MCF 10A (cell line): ENCODE measurements at regions not wholly inside any gene's neighbourhood (a gene's known extent, or its start where the extent isn't known, plus 50 kb on each side); places are given as distances from the start of the nearest gene placed in this dataset.

Experiments
- BruUV-seq: library from RNA; stranded (reverse); fragments of 400-500 nt; replicated peaks from 2 replicates; lab custom pipeline; 2021; lab: Mats Ljungman, UMichigan
- CTCF ChIA-PET: fragments of 300-600 bp; sonication (Branson Sonifier 250); formaldehyde crosslinking; extraction: SDS; loops from one replicate; lab custom pipeline; 2021; ENCODE audit warnings: antibody characterized with exemption, inconsistent platforms; lab: Yijun Ruan, JAX
- POLR2A ChIA-PET: fragments of 300-600, 350-650 bp; sonication (Branson Sonifier 250); formaldehyde crosslinking; extraction: SDS; loops from one replicate; lab custom pipeline; 2020; ENCODE audit warnings: antibody characterized with exemption, inconsistent platforms; lab: Yijun Ruan, JAX
- DNase-seq: peaks from one replicate; pipeline ENCODE4 v3.0.0-alpha.2; 2018; ENCODE audit not compliant: unreplicated experiment
- H3K27ac Mint-ChIP-seq: one replicate; pipeline ENCODE4 v1.8.0; 2022; ENCODE audit warnings: mild to moderate bottlenecking, low read depth, mixed read lengths; ENCODE audit not compliant: unreplicated experiment
- H3K27me3 Mint-ChIP-seq: one replicate; pipeline ENCODE4 v1.8.0; 2022; ENCODE audit warnings: mixed read lengths; ENCODE audit not compliant: insufficient read depth, unreplicated experiment
- H3K36me3 Mint-ChIP-seq: one replicate; pipeline ENCODE4 v1.8.0; 2022; ENCODE audit warnings: mild to moderate bottlenecking, moderate library complexity, mixed read lengths; ENCODE audit not compliant: insufficient read depth, unreplicated experiment
- H3K4me1 Mint-ChIP-seq: one replicate; pipeline ENCODE4 v1.8.0; 2022; ENCODE audit warnings: mixed read lengths; ENCODE audit not compliant: insufficient read depth, unreplicated experiment
- H3K4me3 Mint-ChIP-seq: one replicate; pipeline ENCODE4 v1.8.0; 2022; ENCODE audit warnings: mild to moderate bottlenecking, moderate library complexity, mixed read lengths; ENCODE audit not compliant: unreplicated experiment
- H3K9me3 Mint-ChIP-seq: one replicate; pipeline ENCODE4 v1.8.0; 2022; ENCODE audit warnings: mixed read lengths; ENCODE audit not compliant: unreplicated experiment
- CTCF ChIP-seq: fragments of 200-600 bp; IDR thresholded peaks from one replicate; pipeline ENCODE4 v1.8.0; 2022; ENCODE audit warnings: antibody characterized with exemption, mild to moderate bottlenecking; ENCODE audit not compliant: unreplicated experiment
- intact Hi-C: fragments of 100-400 bp; cut with micrococcal nuclease; formaldehyde crosslinking; loops from 2 replicates; pipeline ENCODE4 v1.14.1; 2022

GRCh38 chr10:80708808-80709207 is 171.1 kb downstream of the SH2D4B start:
- Mint-ChIP-seq H3K27me3 (peaks cover 84% of the 10 kb centered on the region), H3K27ac (no peak overlapping the region), H3K36me3 (peaks cover 5% of the 10 kb centered on the region), H3K4me3 (no peak overlapping the region), H3K9me3 (no peaks in the 10 kb centered on the region), H3K4me1 (no peaks in the 10 kb centered on the region)
- no peak for DNase-seq
- CTCF ChIA-PET: interaction anchor here (3.0 to 6.6 kb wide), 2 partner anchors 8 to 216 kb away, joined by 15 to 38 read pairs; no protein-coding TSS in a partner anchor
- intact Hi-C loops: no loop called here
- TF ChIP-seq CTCF: no peak
- POLR2A ChIA-PET: no interaction called here
- no TSS peak for BruUV-seq

- intact Hi-C loops: no loop called here
- H3K36me3 Mint-ChIP-seq: peaks cover 4% of the 10 kb centered on the region
- no peak overlapping the region for H3K27ac Mint-ChIP-seq
- peaks cover 83% of the 10 kb centered on the region for H3K27me3 Mint-ChIP-seq
- H3K9me3 Mint-ChIP-seq: no peaks in the 10 kb centered on the region
- BruUV-seq: no TSS peak
- CTCF ChIA-PET: interaction anchor here (6.6 kb wide), 1 partner anchor 9 kb away, joined by 38 read pairs; no protein-coding TSS in a partner anchor
- no peak for TF ChIP-seq CTCF
- no peak overlapping the region for H3K4me3 Mint-ChIP-seq
- POLR2A ChIA-PET: no interaction called here
- H3K4me1 Mint-ChIP-seq: no peaks in the 10 kb centered on the region
- DNase-seq: no peak
Observed at GRCh38 chr10:80709866-80710265, 172.2 kb downstream of the SH2D4B start.

GRCh38 chr10:80713398-80713928 is 175.8 kb downstream of the SH2D4B start:
- no TSS peak for BruUV-seq
- ChIA-PET CTCF (interaction anchor here (0.7 to 6.6 kb wide), 4 partner anchors 13 to 210 kb away, joined by 3 to 38 read pairs (median 8); no protein-coding TSS in a partner anchor), POLR2A (no interaction called here)
- DNase-seq: no peak
- intact Hi-C loops: no loop called here
- Mint-ChIP-seq H3K9me3 (no peaks in the 10 kb centered on the region), H3K27ac (no peak overlapping the region), H3K27me3 (peaks cover 65% of the 10 kb centered on the region), H3K4me3 (no peak overlapping the region), H3K36me3 (no peaks in the 10 kb centered on the region), H3K4me1 (no peaks in the 10 kb centered on the region)
- no peak for TF ChIP-seq CTCF

GRCh38 chr10:80714566-80714965 is 176.9 kb downstream of the SH2D4B start:
- no peak for DNase-seq
- Mint-ChIP-seq H3K4me3 (no peak overlapping the region), H3K4me1 (no peaks in the 10 kb centered on the region), H3K27ac (no peak overlapping the region), H3K9me3 (no peaks in the 10 kb centered on the region), H3K36me3 (no peaks in the 10 kb centered on the region), H3K27me3 (peaks cover 56% of the 10 kb centered on the region)
- CTCF ChIA-PET: interaction anchor here (1.5 kb wide), 1 partner anchor 53 kb away, joined by 3 read pairs; no protein-coding TSS in a partner anchor
- intact Hi-C loops: no loop called here
- BruUV-seq: no TSS peak
- POLR2A ChIA-PET: no interaction called here
- TF ChIP-seq CTCF: no peak
